ENCODE measurements at regions not wholly inside any gene's neighbourhood (a gene's known extent, or its start where the extent isn't known, plus 50 kb on each side); places are given as distances from the start of the nearest gene placed in this dataset.

DNA sequence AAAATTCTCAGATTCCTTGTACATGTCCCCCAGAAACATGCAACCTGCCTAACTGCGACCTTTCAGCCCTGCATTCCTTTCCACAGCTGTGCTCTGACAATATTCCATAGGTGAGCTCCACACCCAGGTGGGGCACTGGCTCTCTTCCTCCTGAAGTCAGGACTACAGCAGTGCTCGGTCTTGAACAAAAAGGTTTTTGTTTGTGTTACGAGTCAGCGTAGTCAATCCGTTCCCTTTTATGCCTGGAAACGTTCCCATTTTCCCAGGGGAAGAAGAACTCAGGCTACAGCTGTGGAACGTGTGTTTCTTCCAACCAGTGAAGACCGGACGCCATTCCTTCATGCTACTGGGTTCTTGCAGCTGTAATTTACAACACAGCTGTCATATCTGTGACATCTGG, 52.4 kb upstream of the PFKP start:
- TF ChIP-seq, protein P1, sequence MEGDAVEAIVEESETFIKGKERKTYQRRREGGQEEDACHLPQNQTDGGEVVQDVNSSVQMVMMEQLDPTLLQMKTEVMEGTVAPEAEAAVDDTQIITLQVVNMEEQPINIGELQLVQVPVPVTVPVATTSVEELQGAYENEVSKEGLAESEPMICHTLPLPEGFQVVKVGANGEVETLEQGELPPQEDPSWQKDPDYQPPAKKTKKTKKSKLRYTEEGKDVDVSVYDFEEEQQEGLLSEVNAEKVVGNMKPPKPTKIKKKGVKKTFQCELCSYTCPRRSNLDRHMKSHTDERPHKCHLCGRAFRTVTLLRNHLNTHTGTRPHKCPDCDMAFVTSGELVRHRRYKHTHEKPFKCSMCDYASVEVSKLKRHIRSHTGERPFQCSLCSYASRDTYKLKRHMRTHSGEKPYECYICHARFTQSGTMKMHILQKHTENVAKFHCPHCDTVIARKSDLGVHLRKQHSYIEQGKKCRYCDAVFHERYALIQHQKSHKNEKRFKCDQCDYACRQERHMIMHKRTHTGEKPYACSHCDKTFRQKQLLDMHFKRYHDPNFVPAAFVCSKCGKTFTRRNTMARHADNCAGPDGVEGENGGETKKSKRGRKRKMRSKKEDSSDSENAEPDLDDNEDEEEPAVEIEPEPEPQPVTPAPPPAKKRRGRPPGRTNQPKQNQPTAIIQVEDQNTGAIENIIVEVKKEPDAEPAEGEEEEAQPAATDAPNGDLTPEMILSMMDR (IDR thresholded peaks at IDR 0.05), result no peak
- no peak for TF ChIP-seq POLR2A (IDR thresholded peaks at IDR 0.05)

All from sigmoid colon (tissue), 3 donors.